HCT116 (cell line): ENCODE measurements at regions not wholly inside any gene's neighbourhood (a gene's known extent, or its start where the extent isn't known, plus 50 kb on each side); places are given as distances from the start of the nearest gene placed in this dataset.

Source experiments
- ATAC-seq: fragments of 200-7000 bp; cut with Tn5 transposase; 2 replicates; pipeline ENCODE4 v1.9.1; 2020; ENCODE audit warnings: mild to moderate bottlenecking, moderate library complexity
- BruUV-seq: library from RNA; stranded (reverse); fragments of 400-500 nt; replicated peaks from 2 replicates; lab custom pipeline; 2021; lab: Mats Ljungman, UMichigan
- CTCF ChIA-PET: fragments of 300-600 bp; sonication (Branson Sonifier 250); formaldehyde crosslinking; loops from one replicate; lab custom pipeline; 2021; ENCODE audit warnings: antibody characterized with exemption; lab: Charles Lee
- POLR2A ChIA-PET: fragments of 300-600, 350-600 bp; sonication (Branson Sonifier 250); formaldehyde crosslinking; loops from one replicate; lab custom pipeline; 2021; ENCODE audit warnings: antibody characterized with exemption; lab: Charles Lee
- RAD21 ChIA-PET, 2 experiments: fragments of 300-600 bp; sonication (Branson Sonifier 250); formaldehyde crosslinking; loops; one replicate each; lab custom pipeline; 2023; ENCODE audit warnings: low total read pairs in 2 of 2; ENCODE audit not compliant: uncharacterized antibody in 2 of 2, unreplicated experiment in 2 of 2, low non-redundant PET in 1 of 2; lab: Charles Lee
- DNase-seq: peaks from one replicate; pipeline ENCODE4 v3.0.0-alpha.2; 2010; ENCODE audit warnings: low read depth, low spot score
- H2AFZ ChIP-seq: fragments of 200-600 bp; shearing (Covaris generic), sonication (generic); 2 replicates; pipeline ENCODE4 v1.6.1; 2017; ENCODE audit warnings: low read depth, mixed run types, mixed read lengths, antibody characterized with exemption, low read length; ENCODE audit not compliant: poor library complexity, severe bottlenecking
- H3K27ac ChIP-seq: 2 replicates; pipeline ENCODE4 v1.5.1; 2012; ENCODE audit warnings: low read depth, low read length
- H3K27me3 ChIP-seq: fragments of 200-600 bp; sonication (generic); 2 replicates; pipeline ENCODE4 v1.6.1; 2016; ENCODE audit warnings: mixed run types, low read length, mixed read lengths; ENCODE audit not compliant: insufficient read depth
- H3K36me3 ChIP-seq, 2 experiments: fragments of 200-500 bp in 1 of 2; fragments of 200-600 bp in 1 of 2; sonication (Bioruptor generic) in 1 of 2; sonication (generic) in 1 of 2; 2 replicates each; pipeline versions ENCODE4 v1.5.1 to v1.6.1; 2014 to 2016; ENCODE audit warnings: low read length in 2 of 2, inconsistent platforms in 1 of 2, mixed read lengths in 1 of 2, mixed run types in 1 of 2; ENCODE audit not compliant: insufficient read depth in 2 of 2, control insufficient read depth in 1 of 2
- H3K4me1 ChIP-seq, 2 experiments: fragments of 200-600 bp in 1 of 2; sonication (generic) in 1 of 2; 2 replicates each; pipeline versions ENCODE4 v1.5.1 to v1.6.1; 2012 to 2017; ENCODE audit warnings: low read length in 2 of 2, inconsistent platforms in 1 of 2, mild to moderate bottlenecking in 1 of 2, mixed read lengths in 1 of 2, mixed run types in 1 of 2, moderate library complexity in 1 of 2; ENCODE audit not compliant: insufficient read depth in 2 of 2, control insufficient read depth in 1 of 2
- H3K4me2 ChIP-seq: fragments of 200-600 bp; sonication (generic); 2 replicates; pipeline ENCODE4 v1.6.1; 2017; ENCODE audit warnings: mixed run types, low read length, mixed read lengths
- H3K4me3 ChIP-seq, 2 experiments: fragments of 200-600 bp in 1 of 2; sonication (generic) in 1 of 2; replicated peaks in 1 of 2; 2 replicates each; pipeline ENCODE4 v1.5.1; 2011 to 2016; ENCODE audit warnings: low read length in 2 of 2, control low read depth in 1 of 2, low read depth in 1 of 2, mild to moderate bottlenecking in 1 of 2, mixed read lengths in 1 of 2, mixed run types in 1 of 2
- H3K79me2 ChIP-seq: fragments of 200-600 bp; sonication (generic); 2 replicates; pipeline ENCODE4 v1.6.1; 2017; ENCODE audit warnings: mild to moderate bottlenecking, mixed run types, low read length, moderate library complexity, mixed read lengths; ENCODE audit not compliant: insufficient read depth
- H3K9ac ChIP-seq: fragments of 200-600 bp; sonication (generic); 2 replicates; pipeline ENCODE4 v1.6.1; 2016; ENCODE audit warnings: low read length, mixed read lengths
- H3K9me2 ChIP-seq: fragments of 200-600 bp; sonication (generic), shearing (Covaris generic); 2 replicates; pipeline ENCODE4 v1.6.1; 2017; ENCODE audit warnings: mixed run types, mild to moderate bottlenecking, moderate library complexity; ENCODE audit not compliant: insufficient read depth
- H3K9me3 ChIP-seq, 2 experiments: fragments of 200-500 bp in 1 of 2; fragments of 200-600 bp in 1 of 2; sonication (Bioruptor generic) in 1 of 2; sonication (generic) in 1 of 2; 2 replicates each; pipeline ENCODE4 v1.6.1; 2014 to 2017; ENCODE audit warnings: low read length in 2 of 2, mixed read lengths in 2 of 2, inconsistent platforms in 1 of 2, low read depth in 1 of 2, mild to moderate bottlenecking in 1 of 2, mixed run types in 1 of 2, moderate library complexity in 1 of 2; ENCODE audit not compliant: control insufficient read depth in 1 of 2, insufficient read depth in 1 of 2
- H4K20me1 ChIP-seq: fragments of 200-600 bp; sonication (generic), shearing (Covaris generic); 2 replicates; pipeline ENCODE4 v1.6.1; 2017; ENCODE audit warnings: mixed run types, mild to moderate bottlenecking, moderate library complexity; ENCODE audit not compliant: insufficient read depth
- EGR1 ChIP-seq: IDR thresholded peaks from 2 replicates; pipeline ENCODE4 v1.6.1; 2012; ENCODE audit warnings: low read depth
- ELF1 ChIP-seq: IDR thresholded peaks from 2 replicates; pipeline ENCODE4 v1.6.1; 2012; ENCODE audit warnings: low read depth, borderline replicate concordance
- EZH2 ChIP-seq: fragments of 200-600 bp; sonication (generic); IDR thresholded peaks from 2 replicates; pipeline ENCODE4 v1.6.1; 2017; ENCODE audit warnings: antibody characterized with exemption, mixed run types
- EZH2phosphoT487 ChIP-seq: fragments of 200-600 bp; IDR thresholded peaks from 2 replicates; pipeline ENCODE4 v1.6.1; 2018; ENCODE audit warnings: antibody characterized with exemption, borderline replicate concordance
- FOSL1 ChIP-seq: IDR thresholded peaks from 2 replicates; pipeline ENCODE4 v1.6.1; 2012; ENCODE audit warnings: low read depth
- JUND ChIP-seq: IDR thresholded peaks from 2 replicates; pipeline ENCODE4 v1.6.1; 2012
- POLR2A ChIP-seq: IDR thresholded peaks from 2 replicates; pipeline ENCODE4 v1.7.0; 2011; ENCODE audit warnings: borderline replicate concordance; ENCODE audit not compliant: insufficient read depth, insufficient read length; ENCODE audit errors: extremely low read depth
- POLR2AphosphoS5 ChIP-seq: IDR thresholded peaks from 2 replicates; pipeline ENCODE4 v1.6.1; 2011; ENCODE audit warnings: mild to moderate bottlenecking, low read depth, low read length, moderate library complexity
- RAD21 ChIP-seq: IDR thresholded peaks from 2 replicates; pipeline ENCODE4 v1.6.1; 2012; ENCODE audit warnings: low read depth, mild to moderate bottlenecking
- SIN3A ChIP-seq: IDR thresholded peaks from 2 replicates; pipeline ENCODE4 v1.6.1; 2012; ENCODE audit warnings: low read depth
- SP1 ChIP-seq: IDR thresholded peaks from 2 replicates; pipeline ENCODE4 v1.6.1; 2012; ENCODE audit warnings: low read depth
- SRF ChIP-seq: IDR thresholded peaks from 2 replicates; pipeline ENCODE4 v1.6.1; 2012; ENCODE audit warnings: low read depth
- TCF7L2 ChIP-seq: IDR thresholded peaks from 2 replicates; pipeline ENCODE4 v1.7.0; 2011; ENCODE audit warnings: borderline replicate concordance, inconsistent platforms; ENCODE audit not compliant: insufficient read depth, insufficient read length; ENCODE audit errors: extremely low read depth
- ZFX ChIP-seq: fragments of 450-650 bp; IDR thresholded peaks from 2 replicates; pipeline ENCODE4 v1.6.1; 2017
- intact Hi-C: fragments of 100-400 bp; cut with micrococcal nuclease; formaldehyde crosslinking; loops from 2 replicates; pipeline ENCODE4 v1.10.0; 2022
- TF ChIP-seq, protein P1 (sequence below): IDR thresholded peaks from 2 replicates; pipeline ENCODE4 v1.6.1; 2012
- TF ChIP-seq, protein P2 (sequence below): IDR thresholded peaks from 2 replicates; pipeline ENCODE4 v1.6.1; 2012

GRCh38 chr17:12553625-12554024 is 112.1 kb upstream of the MYOCD start (continued):
- TF ChIP-seq EZH2phosphoT487 (no peak), EZH2 (no peak), POLR2A (no peak), JUND (no peak), EGR1 (no peak)
- TF ChIP-seq, protein P1, sequence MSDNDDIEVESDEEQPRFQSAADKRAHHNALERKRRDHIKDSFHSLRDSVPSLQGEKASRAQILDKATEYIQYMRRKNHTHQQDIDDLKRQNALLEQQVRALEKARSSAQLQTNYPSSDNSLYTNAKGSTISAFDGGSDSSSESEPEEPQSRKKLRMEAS: no peak
- TF ChIP-seq, protein P2, sequence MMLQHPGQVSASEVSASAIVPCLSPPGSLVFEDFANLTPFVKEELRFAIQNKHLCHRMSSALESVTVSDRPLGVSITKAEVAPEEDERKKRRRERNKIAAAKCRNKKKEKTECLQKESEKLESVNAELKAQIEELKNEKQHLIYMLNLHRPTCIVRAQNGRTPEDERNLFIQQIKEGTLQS: no peak

GRCh38 chr17:12554251-12554650 is 111.4 kb upstream of the MYOCD start:
- no peak overlapping the region for H2AFZ ChIP-seq
- ChIA-PET CTCF (interaction anchor here (1.8 kb wide), 1 partner anchor 9 kb away, joined by 5 read pairs; no protein-coding TSS in a partner anchor), RAD21 (no interaction called here)

More at GRCh38 chr17:12554251-12554650, 111.4 kb upstream of the MYOCD start:
- H3K79me2 ChIP-seq: no peaks in the 10 kb centered on the region
- H3K4me2 ChIP-seq: no peak overlapping the region
- no peak overlapping the region for H3K4me3 ChIP-seq
- no peaks in the 10 kb centered on the region for H3K4me1 ChIP-seq
- peaks cover 34% of the 10 kb centered on the region for H3K27me3 ChIP-seq
- BruUV-seq: no TSS peak
- DNase-seq: no peak
- no peak overlapping the region for H3K27ac ChIP-seq
- H4K20me1 ChIP-seq: no peaks in the 10 kb centered on the region
- no peak for ATAC-seq
- intact Hi-C loops: no loop called here
- H3K36me3 ChIP-seq: no peaks in the 10 kb centered on the region
- no peaks in the 10 kb centered on the region for H3K9me2 ChIP-seq
- POLR2A ChIA-PET: no interaction called here
- no peaks in the 10 kb centered on the region for H3K9me3 ChIP-seq
- no peak overlapping the region for H3K9ac ChIP-seq
- TF ChIP-seq EZH2phosphoT487 (no peak), POLR2AphosphoS5 (no peak), JUND (no peak), TCF7L2 (no peak), FOSL1 (no peak), ZFX (no peak), POLR2A (no peak), SRF (no peak), SP1 (no peak), RAD21 (no peak), SIN3A (no peak), EZH2 (no peak), ELF1 (no peak)
- TF ChIP-seq, protein P1: no peak
